ENCODE measurements at regions not wholly inside any gene's neighbourhood (a gene's known extent, or its start where the extent isn't known, plus 50 kb on each side); places are given as distances from the start of the nearest gene placed in this dataset.

DNA sequence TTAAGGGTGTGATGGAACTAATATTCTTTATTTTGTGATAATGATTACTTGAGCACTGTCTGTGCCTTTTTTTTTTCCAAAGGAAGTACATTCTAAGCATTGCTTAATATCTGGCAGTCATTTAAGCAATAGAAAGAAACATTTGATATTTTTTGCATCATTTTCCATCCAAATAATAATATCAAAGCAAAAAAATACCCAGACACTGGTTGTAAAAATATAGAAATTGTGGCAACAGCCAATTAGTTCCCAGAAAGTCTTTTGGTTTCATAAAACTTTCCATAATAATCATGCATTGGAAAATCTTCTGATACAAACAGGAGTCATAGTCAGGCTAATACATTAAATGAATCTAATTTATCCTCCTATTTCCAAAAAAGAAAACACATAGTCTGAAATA is 629.3 kb upstream of the ADAMTS5 start:
- no peak for TF ChIP-seq EZH2 (IDR thresholded peaks at IDR 0.05; ENCODE audit: low read length)
- TF ChIP-seq, protein P1, sequence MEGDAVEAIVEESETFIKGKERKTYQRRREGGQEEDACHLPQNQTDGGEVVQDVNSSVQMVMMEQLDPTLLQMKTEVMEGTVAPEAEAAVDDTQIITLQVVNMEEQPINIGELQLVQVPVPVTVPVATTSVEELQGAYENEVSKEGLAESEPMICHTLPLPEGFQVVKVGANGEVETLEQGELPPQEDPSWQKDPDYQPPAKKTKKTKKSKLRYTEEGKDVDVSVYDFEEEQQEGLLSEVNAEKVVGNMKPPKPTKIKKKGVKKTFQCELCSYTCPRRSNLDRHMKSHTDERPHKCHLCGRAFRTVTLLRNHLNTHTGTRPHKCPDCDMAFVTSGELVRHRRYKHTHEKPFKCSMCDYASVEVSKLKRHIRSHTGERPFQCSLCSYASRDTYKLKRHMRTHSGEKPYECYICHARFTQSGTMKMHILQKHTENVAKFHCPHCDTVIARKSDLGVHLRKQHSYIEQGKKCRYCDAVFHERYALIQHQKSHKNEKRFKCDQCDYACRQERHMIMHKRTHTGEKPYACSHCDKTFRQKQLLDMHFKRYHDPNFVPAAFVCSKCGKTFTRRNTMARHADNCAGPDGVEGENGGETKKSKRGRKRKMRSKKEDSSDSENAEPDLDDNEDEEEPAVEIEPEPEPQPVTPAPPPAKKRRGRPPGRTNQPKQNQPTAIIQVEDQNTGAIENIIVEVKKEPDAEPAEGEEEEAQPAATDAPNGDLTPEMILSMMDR (optimal IDR thresholded peaks at IDR 0.05 in 1 of 3, IDR thresholded peaks at IDR 0.05 in 1 of 3, conservative IDR thresholded peaks at IDR 0.05 in 1 of 3; ENCODE audit: extremely low read depth in 1 of 3, insufficient read depth in 2 of 3, low read length in 3 of 3) = no peak
- Histone ChIP-seq H3K27me3 (ENCODE audit: control insufficient read depth, extremely low read depth, insufficient read depth, low read length) (no peaks in the 10 kb centered on the region), H3K9me1 (ENCODE audit: control insufficient read depth, extremely low read depth, insufficient read depth, low read length) (no peaks in the 10 kb centered on the region), H3K79me2 (ENCODE audit: control insufficient read depth, insufficient read depth, low read length) (no peaks in the 10 kb centered on the region), H4K20me1 (ENCODE audit: control insufficient read depth, extremely low read depth, insufficient read depth, low read length) (no peaks in the 10 kb centered on the region), H2AFZ (ENCODE audit: control insufficient read depth, low read length) (no peak overlapping the region), H3K9me3 (ENCODE audit: control insufficient read depth, low read depth, low read length) (no peaks in the 10 kb centered on the region), H3K9ac (ENCODE audit: control insufficient read depth, extremely low read depth, insufficient read depth, low read length) (no peak overlapping the region), H3K4me3 (ENCODE audit: control insufficient read depth in 2 of 3, extremely low read depth in 1 of 3, insufficient read depth in 2 of 3, low read depth in 1 of 3, low read length in 3 of 3) (no peak overlapping the region), H3K4me2 (ENCODE audit: control insufficient read depth, extremely low read depth, insufficient read depth, low read depth, low read length) (no peak overlapping the region), H3K4me1 (ENCODE audit: control insufficient read depth, extremely low read depth, insufficient read depth, low read length) (no peaks in the 10 kb centered on the region), H3K27ac (ENCODE audit: control insufficient read depth, insufficient read depth, low read length) (no peak overlapping the region), H3K36me3 (ENCODE audit: control insufficient read depth in 2 of 2, extremely low read depth in 1 of 2, insufficient read depth in 2 of 2, low read length in 2 of 2) (no peaks in the 10 kb centered on the region)
- DNase-seq (ENCODE audit: low read depth, low spot score) = no peak
- no peak for FAIRE-seq
- dilution Hi-C loops (cut with MboI; ENCODE audit: extremely low pct_ligation_motif_present, low sequenced_read_pairs) = no loop called here

DNA sequence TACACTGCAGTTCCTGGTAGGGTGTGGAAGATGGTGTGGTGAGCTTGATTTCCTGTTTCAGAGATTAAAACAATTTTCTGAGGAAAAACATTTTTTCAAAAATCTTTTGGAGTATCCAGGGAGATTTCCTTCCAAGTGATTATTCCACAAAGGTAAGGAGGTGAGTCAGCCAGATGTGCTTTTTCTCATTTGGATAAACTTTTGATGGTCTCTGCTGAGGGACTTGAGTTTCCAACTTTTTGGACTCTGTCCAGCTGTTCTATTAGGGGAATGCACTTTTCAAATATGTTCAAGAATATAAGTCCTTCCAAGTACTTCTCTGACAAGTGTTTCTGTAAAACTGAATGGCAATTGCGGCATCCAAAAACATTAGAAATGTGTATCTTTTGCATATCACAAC is 628.8 kb upstream of the ADAMTS5 start:
- Histone ChIP-seq H3K9me1 (ENCODE audit: control insufficient read depth, extremely low read depth, insufficient read depth, low read length) (no peaks in the 10 kb centered on the region), H4K20me1 (ENCODE audit: control insufficient read depth, extremely low read depth, insufficient read depth, low read length) (no peaks in the 10 kb centered on the region), H3K9ac (ENCODE audit: control insufficient read depth, extremely low read depth, insufficient read depth, low read length) (no peak overlapping the region), H3K4me3 (ENCODE audit: control insufficient read depth in 2 of 3, extremely low read depth in 1 of 3, insufficient read depth in 2 of 3, low read depth in 1 of 3, low read length in 3 of 3) (no peak overlapping the region), H3K9me3 (ENCODE audit: control insufficient read depth, low read depth, low read length) (no peaks in the 10 kb centered on the region), H3K4me1 (ENCODE audit: control insufficient read depth, extremely low read depth, insufficient read depth, low read length) (no peaks in the 10 kb centered on the region), H3K27ac (ENCODE audit: control insufficient read depth, insufficient read depth, low read length) (no peak overlapping the region), H3K4me2 (ENCODE audit: control insufficient read depth, extremely low read depth, insufficient read depth, low read depth, low read length) (no peak overlapping the region), H2AFZ (ENCODE audit: control insufficient read depth, low read length) (no peak overlapping the region), H3K79me2 (ENCODE audit: control insufficient read depth, insufficient read depth, low read length) (no peaks in the 10 kb centered on the region), H3K27me3 (ENCODE audit: control insufficient read depth, extremely low read depth, insufficient read depth, low read length) (no peaks in the 10 kb centered on the region), H3K36me3 (ENCODE audit: control insufficient read depth in 2 of 2, extremely low read depth in 1 of 2, insufficient read depth in 2 of 2, low read length in 2 of 2) (no peaks in the 10 kb centered on the region)
- DNase-seq (ENCODE audit: low read depth, low spot score) (no peak), FAIRE-seq (no peak)
- dilution Hi-C loops (cut with MboI; ENCODE audit: extremely low pct_ligation_motif_present, low sequenced_read_pairs) = no loop called here
- TF ChIP-seq, protein P1 (optimal IDR thresholded peaks at IDR 0.05 in 1 of 3, IDR thresholded peaks at IDR 0.05 in 1 of 3, conservative IDR thresholded peaks at IDR 0.05 in 1 of 3; ENCODE audit: extremely low read depth in 1 of 3, insufficient read depth in 2 of 3, low read length in 3 of 3) = no peak
- TF ChIP-seq EZH2 (IDR thresholded peaks at IDR 0.05; ENCODE audit: low read length) = no peak
